ENCODE measurements at regions not wholly inside any gene's neighbourhood (a gene's known extent, or its start where the extent isn't known, plus 50 kb on each side); places are given as distances from the start of the nearest gene placed in this dataset.

DNA sequence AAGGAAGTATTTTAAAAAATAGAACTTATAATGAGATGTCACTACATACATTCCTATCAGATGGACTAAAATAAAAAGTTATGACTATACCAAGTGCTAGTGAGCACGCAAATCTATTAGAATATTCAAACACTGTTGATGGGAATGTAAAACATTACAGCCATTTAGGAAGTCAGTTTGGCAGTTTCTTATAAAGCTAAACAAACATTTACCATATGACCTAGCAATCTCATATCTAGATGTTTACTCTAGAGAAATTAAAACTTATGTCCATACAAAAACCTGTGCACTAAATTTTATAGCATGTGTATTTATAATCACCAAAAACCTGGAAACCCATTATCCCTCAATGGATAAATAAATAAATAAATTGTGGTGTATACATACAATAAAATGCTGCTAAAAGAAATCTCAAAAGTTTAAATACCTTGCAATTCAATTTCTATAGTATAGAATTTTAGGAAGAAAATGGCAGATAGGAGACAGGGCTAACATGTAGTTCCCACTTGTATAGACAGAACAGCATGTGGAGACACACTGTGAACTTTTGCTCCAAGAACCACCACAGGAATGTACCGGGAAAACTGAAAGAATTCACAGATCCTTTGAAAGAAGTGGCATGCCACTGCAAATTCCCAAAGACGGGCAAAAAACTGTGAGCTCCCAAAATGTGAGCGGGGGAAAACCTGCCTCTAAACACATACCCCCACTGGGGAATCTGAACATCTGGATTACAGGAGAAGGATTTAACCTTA, 174.6 kb upstream of the SPEF2 start:
- Histone ChIP-seq H3K27me3 (ENCODE audit: low read length) (peaks cover 40% of the 10 kb centered on the region), H2AFZ (ENCODE audit: low read length) (no peak overlapping the region), H3K4me1 (ENCODE audit: insufficient read depth, low read length) (no peaks in the 10 kb centered on the region), H4K20me1 (ENCODE audit: low read length) (no peaks in the 10 kb centered on the region), H3K27ac (ENCODE audit: low read length) (no peak overlapping the region), H3K4me3 (ENCODE audit: low read length) (no peak overlapping the region), H3K9ac (ENCODE audit: low read length) (no peak overlapping the region), H3F3A (ENCODE audit: low read length, unreplicated experiment) (no peaks in the 10 kb centered on the region), H3K9me3 (ENCODE audit: low read length) (no peaks in the 10 kb centered on the region), H3K36me3 (ENCODE audit: low read depth, low read length) (no peaks in the 10 kb centered on the region), H3K79me2 (ENCODE audit: low read length) (no peaks in the 10 kb centered on the region), H3K9me2 (replicated peaks; ENCODE audit: low read length) (no peaks in the 10 kb centered on the region), H3K4me2 (ENCODE audit: low read length) (no peak overlapping the region)
- POLR2A ChIA-PET (ENCODE audit: unreplicated experiment), result no interaction called here
- TF ChIP-seq EZH2 (IDR thresholded peaks at IDR 0.05; ENCODE audit: low read length, unreplicated experiment) (no peak), EZH2phosphoT487 (IDR thresholded peaks at IDR 0.05; ENCODE audit: borderline replicate concordance, low read length) (no peak)
- TF ChIP-seq, protein P1, sequence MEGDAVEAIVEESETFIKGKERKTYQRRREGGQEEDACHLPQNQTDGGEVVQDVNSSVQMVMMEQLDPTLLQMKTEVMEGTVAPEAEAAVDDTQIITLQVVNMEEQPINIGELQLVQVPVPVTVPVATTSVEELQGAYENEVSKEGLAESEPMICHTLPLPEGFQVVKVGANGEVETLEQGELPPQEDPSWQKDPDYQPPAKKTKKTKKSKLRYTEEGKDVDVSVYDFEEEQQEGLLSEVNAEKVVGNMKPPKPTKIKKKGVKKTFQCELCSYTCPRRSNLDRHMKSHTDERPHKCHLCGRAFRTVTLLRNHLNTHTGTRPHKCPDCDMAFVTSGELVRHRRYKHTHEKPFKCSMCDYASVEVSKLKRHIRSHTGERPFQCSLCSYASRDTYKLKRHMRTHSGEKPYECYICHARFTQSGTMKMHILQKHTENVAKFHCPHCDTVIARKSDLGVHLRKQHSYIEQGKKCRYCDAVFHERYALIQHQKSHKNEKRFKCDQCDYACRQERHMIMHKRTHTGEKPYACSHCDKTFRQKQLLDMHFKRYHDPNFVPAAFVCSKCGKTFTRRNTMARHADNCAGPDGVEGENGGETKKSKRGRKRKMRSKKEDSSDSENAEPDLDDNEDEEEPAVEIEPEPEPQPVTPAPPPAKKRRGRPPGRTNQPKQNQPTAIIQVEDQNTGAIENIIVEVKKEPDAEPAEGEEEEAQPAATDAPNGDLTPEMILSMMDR (conservative IDR thresholded peaks at IDR 0.05; ENCODE audit: low read depth, low read length), result no peak
- intact Hi-C loops (cut with micrococcal nuclease), result no loop called here
- no peak for DNase-seq
- CTCF ChIA-PET, result no interaction called here
- no peak for ATAC-seq
- BruUV-seq (replicated peaks), result no TSS peak

DNA sequence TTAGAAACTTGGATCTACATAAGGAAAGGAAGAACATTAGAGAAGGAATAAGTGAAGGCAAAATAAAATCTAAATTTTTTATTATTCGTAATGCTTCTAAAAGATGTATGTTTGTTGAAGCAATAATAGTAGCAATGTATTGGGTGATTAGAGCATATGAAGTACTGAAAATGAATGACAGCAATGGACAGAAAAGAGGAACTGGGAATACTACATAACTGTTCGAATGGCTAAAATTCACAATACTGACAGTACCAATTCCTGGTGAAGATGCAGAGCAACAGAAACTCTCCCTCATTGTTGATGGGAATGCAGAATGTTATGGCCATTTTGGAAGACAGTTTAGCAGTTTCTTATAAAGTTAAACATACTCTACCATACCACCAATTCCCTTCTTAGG, 177.3 kb upstream of the SPEF2 start:
- no peaks in the 10 kb centered on the region for H3K36me3 ChIP-seq (ENCODE audit: low read depth, low read length)
- H4K20me1 ChIP-seq (ENCODE audit: low read length), result no peaks in the 10 kb centered on the region
- H3K9me2 ChIP-seq (replicated peaks; ENCODE audit: low read length), result no peaks in the 10 kb centered on the region
- H3K4me2 ChIP-seq (ENCODE audit: low read length), result no peak overlapping the region
- ChIA-PET POLR2A (ENCODE audit: unreplicated experiment) (no interaction called here), CTCF (no interaction called here)
- H3F3A ChIP-seq (ENCODE audit: low read length, unreplicated experiment), result no peaks in the 10 kb centered on the region
- H3K27me3 ChIP-seq (ENCODE audit: low read length), result peaks cover 61% of the 10 kb centered on the region
- TF ChIP-seq, protein P1 (conservative IDR thresholded peaks at IDR 0.05; ENCODE audit: low read depth, low read length), result no peak
- TF ChIP-seq EZH2 (IDR thresholded peaks at IDR 0.05; ENCODE audit: low read length, unreplicated experiment) (no peak), EZH2phosphoT487 (IDR thresholded peaks at IDR 0.05; ENCODE audit: borderline replicate concordance, low read length) (no peak)
- DNase-seq, result no peak
- H2AFZ ChIP-seq (ENCODE audit: low read length), result no peak overlapping the region
- no peak overlapping the region for H3K9ac ChIP-seq (ENCODE audit: low read length)
- intact Hi-C loops (cut with micrococcal nuclease), result no loop called here
- H3K4me3 ChIP-seq (ENCODE audit: low read length), result no peak overlapping the region
- H3K27ac ChIP-seq (ENCODE audit: low read length), result no peak overlapping the region
- H3K9me3 ChIP-seq (ENCODE audit: low read length), result no peaks in the 10 kb centered on the region
- BruUV-seq (replicated peaks), result no TSS peak
- H3K79me2 ChIP-seq (ENCODE audit: low read length), result no peaks in the 10 kb centered on the region
- no peak for ATAC-seq
- H3K4me1 ChIP-seq (ENCODE audit: insufficient read depth, low read length), result no peaks in the 10 kb centered on the region

DNA sequence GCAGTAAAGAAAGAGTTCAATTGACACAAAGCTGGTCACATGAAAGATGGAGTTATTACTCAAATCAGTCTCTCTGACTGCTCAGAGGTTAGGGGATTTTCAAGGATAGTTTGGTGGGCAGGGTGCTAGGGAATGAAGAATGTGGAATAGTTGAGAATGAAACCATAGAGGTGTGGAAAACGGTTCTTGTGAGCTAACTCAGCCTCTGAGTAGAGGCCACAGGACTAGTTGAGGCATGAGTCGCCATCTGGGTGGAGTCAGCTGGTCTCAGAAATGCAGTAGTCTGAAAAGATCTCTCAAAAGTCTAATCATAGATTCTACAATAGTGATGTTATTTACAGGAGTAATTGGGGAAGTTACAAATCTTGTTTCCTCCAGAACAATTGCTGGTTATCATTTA, 178.9 kb upstream of the SPEF2 start:
- TF ChIP-seq EZH2 (IDR thresholded peaks at IDR 0.05; ENCODE audit: low read length, unreplicated experiment) (no peak), EZH2phosphoT487 (IDR thresholded peaks at IDR 0.05; ENCODE audit: borderline replicate concordance, low read length) (no peak)
- TF ChIP-seq, protein P1 (conservative IDR thresholded peaks at IDR 0.05; ENCODE audit: low read depth, low read length), result no peak
- ATAC-seq, result no peak

More for the DNA sequence above, 178.9 kb upstream of the SPEF2 start:
- Histone ChIP-seq H3F3A (ENCODE audit: low read length, unreplicated experiment) (no peaks in the 10 kb centered on the region), H3K4me3 (ENCODE audit: low read length) (no peak overlapping the region), H4K20me1 (ENCODE audit: low read length) (no peaks in the 10 kb centered on the region), H3K9me3 (ENCODE audit: low read length) (no peaks in the 10 kb centered on the region), H3K36me3 (ENCODE audit: low read depth, low read length) (no peaks in the 10 kb centered on the region), H2AFZ (ENCODE audit: low read length) (no peak overlapping the region), H3K27me3 (ENCODE audit: low read length) (peaks cover 77% of the 10 kb centered on the region), H3K4me2 (ENCODE audit: low read length) (no peak overlapping the region), H3K4me1 (ENCODE audit: insufficient read depth, low read length) (no peaks in the 10 kb centered on the region), H3K9me2 (replicated peaks; ENCODE audit: low read length) (no peaks in the 10 kb centered on the region), H3K27ac (ENCODE audit: low read length) (no peak overlapping the region), H3K79me2 (ENCODE audit: low read length) (no peaks in the 10 kb centered on the region), H3K9ac (ENCODE audit: low read length) (no peak overlapping the region)
- no TSS peak for BruUV-seq (replicated peaks)
- ChIA-PET POLR2A (ENCODE audit: unreplicated experiment) (no interaction called here), CTCF (no interaction called here)
- intact Hi-C loops (cut with micrococcal nuclease), result no loop called here
- no peak for DNase-seq

All from PC-3 (cell line).